ENCODE measurements at regions not wholly inside any gene's neighbourhood (a gene's known extent, or its start where the extent isn't known, plus 50 kb on each side); places are given as distances from the start of the nearest gene placed in this dataset.

- DNase-seq (ENCODE audit: low read depth in 2 of 2): no peak
Measured at GRCh38 chr13:71087006-71087405, 780.0 kb downstream of the DACH1 start.

- DNase-seq (ENCODE audit: low read depth in 2 of 2): no peak
Measured at GRCh38 chr13:71082631-71083030, 784.4 kb downstream of the DACH1 start.

DNA sequence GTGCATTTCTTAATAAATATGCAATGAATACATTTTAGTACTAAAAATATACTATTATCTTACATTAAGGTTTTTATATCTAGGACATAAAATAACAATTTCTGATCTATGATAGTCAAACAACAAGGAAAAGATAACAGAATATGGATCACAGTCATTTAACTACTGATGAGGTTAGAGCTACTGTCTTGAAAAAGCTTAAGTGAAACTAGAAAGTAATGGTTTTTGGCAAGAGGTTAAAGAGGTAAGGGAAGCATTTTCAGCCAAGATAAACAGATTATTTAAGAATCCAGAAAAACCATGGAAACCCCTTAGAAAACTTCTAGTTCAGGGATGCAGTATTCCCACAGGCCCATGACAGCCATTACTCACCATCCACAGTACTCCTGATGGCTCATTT is 787.4 kb downstream of the DACH1 start:
- DNase-seq (ENCODE audit: low read depth in 2 of 2): no peak

GRCh38 chr13:71068041-71068440 is 799.0 kb downstream of the DACH1 start:
- no peak for DNase-seq (ENCODE audit: low read depth in 2 of 2)

DNA sequence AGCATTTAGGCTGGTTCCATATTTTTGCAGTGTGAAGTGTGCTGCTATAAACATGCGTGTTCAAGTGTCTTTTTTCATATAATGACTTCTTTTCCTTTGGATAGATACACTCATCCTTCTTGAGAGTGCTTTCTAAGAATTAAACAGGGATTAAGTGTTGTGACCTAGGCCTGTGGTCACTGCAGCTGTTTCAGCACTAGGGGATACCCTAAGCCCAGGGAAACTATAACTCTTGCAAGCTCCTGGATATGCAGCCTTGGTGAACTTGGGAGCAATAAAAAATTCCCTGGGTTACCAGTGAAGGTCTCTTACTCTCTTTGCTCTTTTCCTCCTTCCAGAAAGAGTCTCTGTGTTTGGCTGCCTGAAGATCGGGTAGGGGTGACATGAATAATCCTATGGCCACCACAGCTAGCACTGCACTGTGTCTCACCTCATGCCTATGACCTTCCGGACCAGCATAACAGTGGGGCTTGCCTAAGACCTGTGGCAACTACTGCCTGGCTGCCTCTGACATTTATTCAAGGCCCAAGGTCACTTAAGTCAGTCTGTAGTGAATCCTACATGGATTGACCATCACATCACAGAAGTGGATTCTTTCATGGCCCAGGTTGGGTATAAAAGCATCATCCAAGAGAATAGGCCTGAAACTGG is 799.7 kb downstream of the DACH1 start:
- DNase-seq (ENCODE audit: low read depth in 2 of 2): no peak

- no peak for DNase-seq (ENCODE audit: low read depth in 2 of 2)
Measured at GRCh38 chr13:71056581-71056980, 810.4 kb downstream of the DACH1 start.

DNA sequence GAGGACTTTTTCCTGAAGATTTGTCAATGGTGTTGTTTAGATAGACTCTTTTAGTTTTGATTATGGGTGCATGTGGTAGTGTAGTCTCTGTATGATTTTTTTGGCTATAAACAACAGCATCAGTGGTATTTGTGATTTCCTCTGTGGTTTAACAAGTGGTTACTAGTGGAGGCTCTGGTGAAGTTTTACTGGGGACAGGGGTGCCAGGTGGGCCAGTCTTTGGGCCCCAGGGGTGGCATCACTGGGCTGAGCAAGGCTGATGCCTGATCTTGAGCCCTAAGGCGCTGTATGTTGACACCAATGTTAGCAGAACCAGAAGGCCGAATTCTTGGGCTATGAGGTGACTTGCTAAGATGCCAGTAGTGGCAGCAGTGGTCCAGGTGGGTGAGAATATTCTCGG is 811.4 kb downstream of the DACH1 start:
- no peak for DNase-seq (ENCODE audit: low read depth in 2 of 2)

DNA sequence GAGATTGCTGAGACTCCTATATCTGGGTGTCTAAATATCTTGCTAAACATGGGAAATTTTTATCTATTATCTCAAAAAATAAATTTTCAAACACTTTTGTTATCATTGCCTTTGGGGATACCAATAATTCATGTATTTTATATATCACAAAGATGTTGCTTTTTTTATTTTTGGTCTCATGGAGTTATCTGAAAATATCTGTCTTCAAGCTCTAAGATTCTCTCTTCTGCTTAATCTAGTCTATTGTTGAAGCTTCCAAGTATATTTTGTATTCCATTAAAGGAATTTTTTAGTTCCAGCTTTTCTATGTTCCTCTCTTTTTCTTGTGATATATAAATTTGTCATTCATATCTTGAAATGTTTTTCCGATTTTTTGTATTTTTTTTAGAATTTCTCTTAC is 812.0 kb downstream of the DACH1 start:
- DNase-seq (ENCODE audit: low read depth in 2 of 2): no peak

DNA sequence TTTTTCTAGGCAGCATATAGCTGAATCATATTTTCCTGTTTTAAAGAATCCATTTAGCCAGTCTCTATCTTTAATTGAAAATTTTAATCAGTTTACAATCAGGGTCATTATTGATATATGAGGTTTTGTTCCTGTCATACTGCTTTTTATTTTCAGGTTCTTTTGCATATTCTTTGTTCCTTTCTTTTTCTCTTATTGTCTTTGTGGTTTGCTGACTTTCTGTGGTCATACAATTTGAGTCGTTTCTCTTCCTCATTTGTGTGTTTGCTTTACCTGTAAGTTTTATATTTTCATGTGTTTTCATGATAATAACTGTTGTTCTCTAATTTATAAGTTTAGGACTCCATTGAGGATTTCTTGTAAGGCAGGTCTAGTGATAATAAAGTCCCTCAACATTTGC is 812.6 kb downstream of the DACH1 start:
- no peak for DNase-seq (ENCODE audit: low read depth in 2 of 2)

- DNase-seq (ENCODE audit: low read depth in 2 of 2): no peak
Measured at GRCh38 chr13:71051573-71051972, 815.4 kb downstream of the DACH1 start.

GRCh38 chr13:71046360-71047079 is 820.5 kb downstream of the DACH1 start:
- DNase-seq (ENCODE audit: low read depth in 2 of 2): no peak

- DNase-seq (ENCODE audit: low read depth in 2 of 2): no peak
Measured at GRCh38 chr13:71045101-71045500, 821.9 kb downstream of the DACH1 start.

DNA sequence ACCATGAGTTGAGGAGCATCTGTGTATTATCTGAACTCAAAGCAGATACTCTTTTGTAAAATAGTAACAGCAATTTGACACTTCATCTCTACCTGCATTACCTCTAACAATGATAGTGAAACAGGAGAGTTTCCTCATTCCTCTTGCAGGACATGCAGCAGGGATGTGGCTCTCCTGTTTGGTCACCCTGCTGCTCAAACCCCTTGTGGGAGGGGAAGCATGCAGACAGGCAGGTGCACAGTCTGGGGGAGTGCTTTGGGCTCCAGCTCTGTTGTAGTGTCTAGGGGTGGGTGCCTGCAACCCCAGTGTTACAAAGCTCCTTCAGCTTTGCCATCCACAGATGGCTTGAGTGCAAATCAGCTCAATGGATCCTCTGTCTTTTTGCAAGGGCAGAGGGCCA is 827.6 kb downstream of the DACH1 start:
- no peak for DNase-seq (ENCODE audit: low read depth in 2 of 2)

DNA sequence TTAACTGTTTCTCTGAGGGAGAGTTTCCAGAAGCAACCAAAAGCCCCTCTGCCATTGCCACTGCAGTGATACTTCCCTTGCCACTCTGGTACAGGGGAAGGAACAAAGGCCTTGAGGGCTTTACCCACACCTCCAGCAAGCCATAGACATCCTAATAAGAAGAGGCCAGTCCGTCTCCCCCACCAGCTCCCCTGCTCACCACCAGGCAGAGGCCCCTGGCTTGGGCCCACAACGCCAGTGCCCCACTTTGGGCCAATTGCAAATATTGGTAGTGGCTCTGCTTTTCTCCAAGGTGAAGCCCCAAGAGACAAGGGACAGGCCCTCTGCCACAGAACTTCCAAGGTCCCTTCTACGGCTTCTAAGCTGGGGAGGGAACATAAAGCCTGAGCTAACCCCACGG is 833.0 kb downstream of the DACH1 start:
- DNase-seq (ENCODE audit: low read depth in 2 of 2): no peak

DNA sequence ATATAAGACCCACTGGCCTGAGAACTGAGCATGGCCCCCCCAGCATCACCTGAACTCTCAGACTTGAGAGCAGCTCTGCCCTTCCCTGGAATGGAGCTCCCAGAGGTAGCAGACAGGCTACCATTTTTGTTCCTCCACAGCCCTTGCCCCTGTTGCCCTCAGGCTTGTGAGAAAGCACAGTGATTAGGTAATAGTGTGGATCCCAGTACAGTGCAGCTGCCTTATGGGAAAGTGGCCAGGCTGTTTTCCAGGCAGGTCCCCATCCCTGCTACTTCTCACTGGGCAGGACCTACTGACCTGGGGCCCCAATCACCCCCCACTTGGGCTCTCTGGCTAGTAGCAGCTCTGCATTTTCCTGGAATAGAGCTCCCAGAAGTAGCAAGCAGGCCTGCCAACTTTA is 834.0 kb downstream of the DACH1 start:
- DNase-seq (ENCODE audit: low read depth in 2 of 2): no peak

DNA sequence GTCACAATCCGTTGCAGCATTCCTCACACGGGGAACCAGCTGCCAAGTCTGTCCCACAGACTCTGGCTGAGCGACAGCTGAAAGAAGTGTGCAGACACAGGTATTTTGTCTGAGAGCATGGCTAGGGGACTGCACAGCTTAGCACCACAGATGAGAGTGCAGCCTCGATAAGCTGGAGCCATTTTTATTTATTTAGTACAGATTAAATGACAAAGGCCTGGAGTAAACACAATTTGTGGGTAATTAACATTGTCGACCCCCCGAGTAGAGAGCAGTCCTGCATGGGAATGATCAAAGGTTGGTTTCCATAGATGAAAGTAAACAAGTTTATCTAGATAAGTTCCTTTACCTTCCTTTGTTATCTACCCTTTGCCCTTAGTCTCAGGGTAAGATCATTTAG is 836.2 kb downstream of the DACH1 start:
- no peak for DNase-seq (ENCODE audit: low read depth in 2 of 2)

GRCh38 chr13:71028884-71029283 is 838.1 kb downstream of the DACH1 start:
- no peak for DNase-seq (ENCODE audit: low read depth in 2 of 2)

GRCh38 chr13:71021825-71022422 is 845.1 kb downstream of the DACH1 start:
- DNase-seq (ENCODE audit: low read depth in 2 of 2): no peak

- no peak for DNase-seq (ENCODE audit: low read depth in 2 of 2)
Measured at GRCh38 chr13:71018995-71019394, 848.0 kb downstream of the DACH1 start.

DNA sequence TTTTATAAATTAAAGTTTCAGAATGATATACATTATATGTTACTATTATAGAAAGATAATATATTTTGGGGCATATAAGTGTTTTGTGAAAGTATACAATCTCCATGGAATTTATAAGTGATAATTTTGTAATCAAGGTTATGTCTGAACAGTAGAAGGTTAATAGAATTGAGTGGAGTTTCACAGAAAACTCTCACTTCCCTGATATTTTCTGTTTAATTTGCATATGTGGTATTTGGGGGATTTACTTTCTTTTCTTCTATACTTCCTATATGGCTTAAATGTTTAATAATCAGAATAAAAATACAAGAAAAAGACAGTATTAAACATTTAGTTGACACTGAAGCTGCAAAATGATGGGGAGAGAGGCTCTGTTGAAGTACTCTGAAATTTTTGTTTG is 848.5 kb downstream of the DACH1 start:
- DNase-seq (ENCODE audit: low read depth in 2 of 2): no peak

DNA sequence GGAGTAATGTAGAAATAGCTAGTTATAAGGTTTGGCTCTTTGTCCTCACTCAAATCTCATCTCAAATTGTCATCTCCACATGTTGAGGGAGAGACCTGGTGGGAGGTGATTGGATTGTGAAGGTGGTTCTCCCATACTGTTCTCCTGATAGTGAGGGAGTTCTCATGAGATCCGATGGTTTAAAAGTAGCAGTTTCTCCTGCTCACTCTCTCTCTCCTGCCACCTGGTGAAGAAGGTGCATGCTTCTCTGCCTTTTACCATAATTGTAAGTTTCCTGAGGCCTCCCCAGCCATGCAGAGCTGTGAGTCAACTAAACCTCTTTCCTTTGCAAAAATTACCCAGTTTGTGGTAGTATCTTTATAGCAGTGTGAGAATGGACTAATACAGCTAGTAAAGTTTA is 849.4 kb downstream of the DACH1 start:
- no peak for DNase-seq (ENCODE audit: low read depth in 2 of 2)

DNA sequence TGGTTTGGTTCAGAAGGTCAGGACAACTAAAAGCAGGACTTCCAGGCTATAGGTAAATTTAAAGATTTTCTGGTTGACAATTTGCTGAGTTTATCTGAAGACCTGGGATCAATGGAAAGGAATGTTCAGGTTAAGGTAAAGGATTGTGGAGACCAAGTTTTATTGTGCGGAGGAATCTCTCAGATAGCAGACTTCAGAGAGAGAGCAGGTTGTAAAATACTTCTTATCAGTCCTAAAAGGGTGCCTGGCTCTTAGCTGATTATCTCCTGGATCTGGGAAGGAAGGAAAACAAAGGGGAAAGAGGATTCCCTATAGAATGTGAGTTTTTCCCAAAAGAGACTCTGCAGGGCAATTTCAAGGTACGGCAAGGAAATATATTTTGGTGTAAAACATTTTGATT is 851.5 kb downstream of the DACH1 start:
- DNase-seq (ENCODE audit: low read depth in 2 of 2): no peak

DNA sequence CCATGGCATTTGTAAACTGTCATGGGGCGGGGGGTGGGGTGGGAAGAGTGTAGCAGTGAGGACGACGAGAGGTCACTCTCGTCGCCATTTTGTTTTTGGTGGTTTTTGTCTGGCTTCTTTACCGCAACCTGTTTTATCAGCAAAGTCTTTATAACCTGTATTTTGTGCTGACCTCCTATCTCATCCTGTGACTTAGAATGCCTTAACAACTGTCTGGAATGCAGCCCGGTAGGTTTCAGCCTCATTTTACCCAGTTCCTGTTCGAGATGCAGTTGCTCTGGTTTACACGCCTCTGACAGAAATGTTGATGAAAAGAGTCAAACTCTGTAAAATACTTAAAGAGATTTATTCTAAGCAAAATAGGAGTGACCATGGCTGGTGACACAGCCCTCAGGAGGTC is 852.0 kb downstream of the DACH1 start:
- no peak for DNase-seq (ENCODE audit: low read depth in 2 of 2)
